ENCODE measurements at regions not wholly inside any gene's neighbourhood (a gene's known extent, or its start where the extent isn't known, plus 50 kb on each side); places are given as distances from the start of the nearest gene placed in this dataset.

DNA sequence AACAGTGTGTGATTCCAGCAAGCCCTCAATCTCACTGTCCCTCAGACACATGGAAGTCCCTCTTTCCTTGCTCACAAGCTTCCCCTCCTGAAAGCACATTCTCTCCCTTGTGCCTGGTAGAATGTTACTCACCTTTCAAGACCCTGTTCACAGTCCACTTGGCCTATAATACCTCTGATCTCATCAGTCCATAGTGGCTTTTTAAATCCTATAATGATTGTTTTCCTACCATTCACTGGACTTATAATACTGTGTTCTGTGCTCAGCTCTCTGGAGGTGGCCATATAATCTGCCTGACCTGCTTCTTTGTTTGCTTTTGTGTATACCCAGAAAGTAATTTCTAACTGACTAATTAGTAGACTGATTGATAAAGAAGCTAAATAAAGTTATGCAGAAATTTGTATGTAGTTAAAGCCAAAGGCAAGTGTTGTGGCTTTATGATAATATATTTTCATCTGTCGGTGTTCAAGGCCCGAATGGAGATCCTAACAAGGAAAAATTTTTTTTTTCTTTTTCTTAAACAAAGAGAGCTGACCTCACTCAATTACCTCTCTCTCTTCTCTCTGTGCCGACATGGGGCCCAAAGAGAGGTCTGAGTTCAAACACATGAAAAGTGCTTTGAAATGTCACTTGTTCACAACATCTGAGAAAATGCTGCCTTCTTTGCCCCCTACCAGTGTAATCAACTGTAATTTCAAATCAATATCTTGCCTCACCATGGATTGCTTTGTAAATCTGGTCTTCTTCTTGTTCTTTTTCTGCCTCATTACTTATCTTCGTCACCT is 1033.0 kb upstream of the PIK3C3 start:
- no peak for TF ChIP-seq JUN (IDR thresholded peaks at IDR 0.05; ENCODE audit: borderline replicate concordance, insufficient read depth, insufficient read length, low read depth)
- TF ChIP-seq, protein P1, sequence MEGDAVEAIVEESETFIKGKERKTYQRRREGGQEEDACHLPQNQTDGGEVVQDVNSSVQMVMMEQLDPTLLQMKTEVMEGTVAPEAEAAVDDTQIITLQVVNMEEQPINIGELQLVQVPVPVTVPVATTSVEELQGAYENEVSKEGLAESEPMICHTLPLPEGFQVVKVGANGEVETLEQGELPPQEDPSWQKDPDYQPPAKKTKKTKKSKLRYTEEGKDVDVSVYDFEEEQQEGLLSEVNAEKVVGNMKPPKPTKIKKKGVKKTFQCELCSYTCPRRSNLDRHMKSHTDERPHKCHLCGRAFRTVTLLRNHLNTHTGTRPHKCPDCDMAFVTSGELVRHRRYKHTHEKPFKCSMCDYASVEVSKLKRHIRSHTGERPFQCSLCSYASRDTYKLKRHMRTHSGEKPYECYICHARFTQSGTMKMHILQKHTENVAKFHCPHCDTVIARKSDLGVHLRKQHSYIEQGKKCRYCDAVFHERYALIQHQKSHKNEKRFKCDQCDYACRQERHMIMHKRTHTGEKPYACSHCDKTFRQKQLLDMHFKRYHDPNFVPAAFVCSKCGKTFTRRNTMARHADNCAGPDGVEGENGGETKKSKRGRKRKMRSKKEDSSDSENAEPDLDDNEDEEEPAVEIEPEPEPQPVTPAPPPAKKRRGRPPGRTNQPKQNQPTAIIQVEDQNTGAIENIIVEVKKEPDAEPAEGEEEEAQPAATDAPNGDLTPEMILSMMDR (IDR thresholded peaks at IDR 0.05; ENCODE audit: extremely low read depth in 1 of 2, insufficient read depth in 1 of 2, low read depth in 1 of 2, low read length in 2 of 2) = no peak
- no peak for TF ChIP-seq POLR2AphosphoS5 (IDR thresholded peaks at IDR 0.05; ENCODE audit: insufficient read depth, low read depth, low read length)
- no peak for TF ChIP-seq POLR2A (IDR thresholded peaks at IDR 0.05; ENCODE audit: low read depth, low read length)
- TF ChIP-seq, protein P2, sequence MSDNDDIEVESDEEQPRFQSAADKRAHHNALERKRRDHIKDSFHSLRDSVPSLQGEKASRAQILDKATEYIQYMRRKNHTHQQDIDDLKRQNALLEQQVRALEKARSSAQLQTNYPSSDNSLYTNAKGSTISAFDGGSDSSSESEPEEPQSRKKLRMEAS (IDR thresholded peaks at IDR 0.05; ENCODE audit: insufficient read depth, insufficient read length) = no peak

All from endothelial cell of umbilical vein (primary cell).